GM12864 (cell line): ENCODE measurements at regions not wholly inside any gene's neighbourhood (a gene's known extent, or its start where the extent isn't known, plus 50 kb on each side); places are given as distances from the start of the nearest gene placed in this dataset.
"Not testable (repeated sequence)": the region's sequence is repeated elsewhere in the genome, so short reads cannot be mapped to it uniquely, and the experiment has no call there.

Experiments used
- DNase-seq: peaks from one replicate; pipeline ENCODE4 v3.0.0-alpha.2; 2011; ENCODE audit warnings: low read depth
- H3K4me3 ChIP-seq: 2 replicates; pipeline ENCODE4 v1.5.1; 2011; ENCODE audit warnings: mild to moderate bottlenecking, low read depth, low read length, control low read depth
- CTCF ChIP-seq: IDR thresholded peaks from 2 replicates; pipeline ENCODE4 v1.5.1; 2011; ENCODE audit warnings: low read depth, mild to moderate bottlenecking, moderate library complexity, low read length, control low read depth, inconsistent platforms; ENCODE audit errors: missing control alignments

DNA sequence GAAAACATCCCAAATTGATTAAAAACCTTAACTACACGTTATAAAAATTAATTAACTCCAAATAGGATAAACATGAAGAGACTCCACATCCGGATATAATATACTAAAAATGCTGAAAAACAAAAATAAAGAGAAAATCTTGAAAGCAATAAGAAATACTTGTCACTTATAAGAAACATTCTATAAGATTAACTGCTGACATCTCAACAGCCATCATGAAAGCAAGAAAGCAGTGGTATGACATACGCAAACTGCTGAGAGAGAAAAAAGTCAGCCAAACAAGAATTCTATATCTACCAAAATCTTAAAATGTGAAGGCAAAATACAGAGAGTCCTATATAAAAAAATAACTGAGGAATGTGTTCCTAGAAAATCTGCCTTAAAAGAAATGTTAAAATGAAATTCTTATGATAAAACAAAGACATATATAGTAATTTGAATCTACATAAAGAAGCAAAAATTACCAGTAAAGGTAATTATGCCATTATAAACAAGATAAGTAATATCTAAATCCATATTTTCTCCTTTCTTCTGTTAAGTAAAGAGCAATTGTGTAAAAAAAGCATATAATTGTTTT is 1851.1 kb downstream of the PCDH9 start:
- no peak overlapping the region for H3K4me3 ChIP-seq
- DNase-seq = no peak
- no peak for TF ChIP-seq CTCF

DNA sequence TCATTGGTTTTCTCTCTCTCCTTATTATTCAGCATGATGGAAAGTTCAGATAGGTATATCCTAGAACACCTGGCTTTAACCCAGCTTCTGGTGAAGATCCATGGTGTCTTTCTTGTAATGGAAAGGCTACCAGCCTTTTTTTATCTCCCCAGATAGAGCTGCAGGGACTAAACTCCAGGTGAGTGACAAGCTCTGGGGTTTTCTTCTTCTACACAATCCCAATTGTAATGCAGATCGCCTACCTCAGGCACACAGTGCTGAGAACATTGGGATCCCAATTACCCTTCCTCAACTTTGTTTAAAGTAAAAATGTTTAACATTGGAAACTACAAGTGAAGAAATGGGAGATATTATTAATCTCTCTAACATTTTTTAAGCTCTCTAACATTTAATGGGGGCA is 1851.7 kb downstream of the PCDH9 start:
- no peak for DNase-seq
- TF ChIP-seq CTCF = no peak
- H3K4me3 ChIP-seq = no peak overlapping the region

- no peak for TF ChIP-seq CTCF
- no peak for DNase-seq
- H3K4me3 ChIP-seq = no peak overlapping the region
Observed at GRCh38 chr13:65368832-65369231, 1861.3 kb downstream of the PCDH9 start.

GRCh38 chr13:65353951-65354350 is 1876.2 kb downstream of the PCDH9 start:
- no peak for TF ChIP-seq CTCF
- DNase-seq = no peak
- H3K4me3 ChIP-seq = no peak overlapping the region

- not testable (repeated sequence) for DNase-seq, H3K4me3 ChIP-seq
Observed at GRCh38 chr13:65353150-65353549, 1877.0 kb downstream of the PCDH9 start.

DNA sequence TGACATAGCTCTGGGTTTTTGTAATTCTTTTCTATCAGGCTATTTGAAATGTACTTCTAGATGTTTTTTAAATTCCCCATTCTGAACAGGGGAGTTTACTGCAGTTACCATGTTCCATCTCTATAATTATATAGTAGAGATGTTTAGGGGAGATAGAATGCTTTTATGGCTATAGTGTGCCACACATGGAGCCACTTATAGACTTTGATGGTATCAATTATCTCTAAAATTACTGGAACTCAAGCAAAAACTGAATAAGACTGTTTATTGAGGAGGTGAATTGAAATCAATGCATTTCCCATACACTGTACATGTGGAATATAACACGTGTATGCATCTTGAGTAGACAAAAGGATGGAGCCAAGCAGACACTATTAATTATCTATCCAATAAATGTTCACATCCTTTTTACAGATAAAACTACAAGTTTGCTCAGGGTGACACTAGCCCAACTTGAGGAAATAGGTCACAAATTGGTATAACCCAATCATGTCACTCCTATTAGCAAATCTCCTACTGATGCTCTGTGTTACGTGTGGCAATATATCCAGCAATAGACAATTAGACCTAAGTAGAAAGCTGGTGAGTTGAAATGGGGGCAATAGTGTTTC is 1882.6 kb downstream of the PCDH9 start:
- no peak for TF ChIP-seq CTCF
- no peak for DNase-seq
- H3K4me3 ChIP-seq = no peak overlapping the region

GRCh38 chr13:65343898-65344663 is 1886.1 kb downstream of the PCDH9 start:
- no peak for DNase-seq
- TF ChIP-seq CTCF = no peak
- H3K4me3 ChIP-seq = no peak overlapping the region
